GM19193 (cell line): ENCODE measurements at regions not wholly inside any gene's neighbourhood (a gene's known extent, or its start where the extent isn't known, plus 50 kb on each side); places are given as distances from the start of the nearest gene placed in this dataset.

Source experiments
- POLR2A ChIP-seq: IDR thresholded peaks from 4 replicates; pipeline ENCODE4 v1.6.1; 2011; ENCODE audit not compliant: insufficient read depth, insufficient read length; ENCODE audit errors: extremely low read depth

GRCh38 chr10:44184633-44185314 lies 200.1 kb downstream of the CXCL12 start:
- no peak for TF ChIP-seq POLR2A

- TF ChIP-seq POLR2A = no peak
Observed at GRCh38 chr10:44183667-44184632, 200.9 kb downstream of the CXCL12 start.

GRCh38 chr10:44182909-44183308 lies 202.0 kb downstream of the CXCL12 start:
- TF ChIP-seq POLR2A = no peak

- no peak for TF ChIP-seq POLR2A
Observed at GRCh38 chr10:44180321-44181168, 204.4 kb downstream of the CXCL12 start.

GRCh38 chr10:44178856-44179255 lies 206.0 kb downstream of the CXCL12 start:
- no peak for TF ChIP-seq POLR2A

GRCh38 chr10:44178281-44178680 lies 206.6 kb downstream of the CXCL12 start:
- no peak for TF ChIP-seq POLR2A

- no peak for TF ChIP-seq POLR2A
Observed at GRCh38 chr10:44177610-44178009, 207.3 kb downstream of the CXCL12 start.

- no peak for TF ChIP-seq POLR2A
Observed at GRCh38 chr10:44176311-44176710, 208.6 kb downstream of the CXCL12 start.

GRCh38 chr10:44173608-44173894 lies 211.3 kb downstream of the CXCL12 start:
- TF ChIP-seq POLR2A = no peak

GRCh38 chr10:44172883-44173607 lies 211.9 kb downstream of the CXCL12 start:
- no peak for TF ChIP-seq POLR2A

GRCh38 chr10:44171765-44172164 lies 213.1 kb downstream of the CXCL12 start:
- no peak for TF ChIP-seq POLR2A

- no peak for TF ChIP-seq POLR2A
Observed at GRCh38 chr10:44168478-44168877, 216.4 kb downstream of the CXCL12 start.

- no peak for TF ChIP-seq POLR2A
Observed at GRCh38 chr10:44167752-44168151, 217.1 kb downstream of the CXCL12 start.

- no peak for TF ChIP-seq POLR2A
Observed at GRCh38 chr10:44166441-44166840, 218.5 kb downstream of the CXCL12 start.
